ENCODE measurements at regions not wholly inside any gene's neighbourhood (a gene's known extent, or its start where the extent isn't known, plus 50 kb on each side); places are given as distances from the start of the nearest gene placed in this dataset.
"Not testable (repeated sequence)": the region's sequence is repeated elsewhere in the genome, so short reads cannot be mapped to it uniquely, and the experiment has no call there.

DNA sequence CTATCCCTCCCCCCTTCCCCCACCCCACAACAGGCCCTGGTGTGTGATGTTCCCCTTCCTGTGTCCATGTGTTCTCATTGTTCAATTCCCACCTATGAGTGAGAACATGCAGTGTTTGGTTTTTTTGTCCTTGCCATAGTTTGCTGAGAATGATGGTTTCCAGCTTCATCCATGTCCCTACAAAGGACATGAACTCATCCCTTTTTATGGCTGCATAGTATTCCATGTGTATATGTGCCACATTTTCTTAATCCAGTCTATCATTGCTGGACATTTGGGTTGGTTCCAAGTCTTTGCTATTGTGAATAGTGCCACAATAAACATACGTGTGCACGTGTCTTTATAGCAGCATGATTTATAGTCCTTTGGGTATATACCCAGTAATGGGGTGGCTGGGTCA, 52.3 kb upstream of the MAN1A2 start:
- not testable (repeated sequence) for DNase-seq (ENCODE audit: low spot score); H3K27me3 ChIP-seq; H3K36me3 ChIP-seq; H3K27ac ChIP-seq; H3K4me1 ChIP-seq; H3K4me3 ChIP-seq; H3K9me3 ChIP-seq

DNA sequence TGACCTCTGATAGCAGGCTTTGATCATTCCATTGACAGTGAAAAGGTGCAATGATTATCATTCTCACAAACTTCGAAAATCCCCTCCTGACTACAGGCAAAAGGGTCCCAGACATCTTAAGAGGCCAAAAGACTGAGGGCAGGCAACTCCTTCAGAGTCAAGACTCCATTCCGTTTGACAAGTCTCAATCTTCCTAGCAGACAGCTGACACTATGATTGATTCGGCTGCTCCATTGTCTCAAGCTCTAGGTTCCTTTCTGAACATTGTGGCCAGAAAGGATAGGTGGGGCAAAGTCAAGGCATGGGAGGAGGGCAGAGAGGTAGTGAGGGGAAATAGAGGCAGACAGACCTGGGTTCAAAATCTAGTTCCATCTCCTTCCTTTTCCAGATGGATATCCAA, 53.7 kb upstream of the MAN1A2 start:
- DNase-seq (ENCODE audit: low spot score), result no peak
- TF ChIP-seq, protein P1, sequence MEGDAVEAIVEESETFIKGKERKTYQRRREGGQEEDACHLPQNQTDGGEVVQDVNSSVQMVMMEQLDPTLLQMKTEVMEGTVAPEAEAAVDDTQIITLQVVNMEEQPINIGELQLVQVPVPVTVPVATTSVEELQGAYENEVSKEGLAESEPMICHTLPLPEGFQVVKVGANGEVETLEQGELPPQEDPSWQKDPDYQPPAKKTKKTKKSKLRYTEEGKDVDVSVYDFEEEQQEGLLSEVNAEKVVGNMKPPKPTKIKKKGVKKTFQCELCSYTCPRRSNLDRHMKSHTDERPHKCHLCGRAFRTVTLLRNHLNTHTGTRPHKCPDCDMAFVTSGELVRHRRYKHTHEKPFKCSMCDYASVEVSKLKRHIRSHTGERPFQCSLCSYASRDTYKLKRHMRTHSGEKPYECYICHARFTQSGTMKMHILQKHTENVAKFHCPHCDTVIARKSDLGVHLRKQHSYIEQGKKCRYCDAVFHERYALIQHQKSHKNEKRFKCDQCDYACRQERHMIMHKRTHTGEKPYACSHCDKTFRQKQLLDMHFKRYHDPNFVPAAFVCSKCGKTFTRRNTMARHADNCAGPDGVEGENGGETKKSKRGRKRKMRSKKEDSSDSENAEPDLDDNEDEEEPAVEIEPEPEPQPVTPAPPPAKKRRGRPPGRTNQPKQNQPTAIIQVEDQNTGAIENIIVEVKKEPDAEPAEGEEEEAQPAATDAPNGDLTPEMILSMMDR (IDR thresholded peaks at IDR 0.05), result no peak

DNA sequence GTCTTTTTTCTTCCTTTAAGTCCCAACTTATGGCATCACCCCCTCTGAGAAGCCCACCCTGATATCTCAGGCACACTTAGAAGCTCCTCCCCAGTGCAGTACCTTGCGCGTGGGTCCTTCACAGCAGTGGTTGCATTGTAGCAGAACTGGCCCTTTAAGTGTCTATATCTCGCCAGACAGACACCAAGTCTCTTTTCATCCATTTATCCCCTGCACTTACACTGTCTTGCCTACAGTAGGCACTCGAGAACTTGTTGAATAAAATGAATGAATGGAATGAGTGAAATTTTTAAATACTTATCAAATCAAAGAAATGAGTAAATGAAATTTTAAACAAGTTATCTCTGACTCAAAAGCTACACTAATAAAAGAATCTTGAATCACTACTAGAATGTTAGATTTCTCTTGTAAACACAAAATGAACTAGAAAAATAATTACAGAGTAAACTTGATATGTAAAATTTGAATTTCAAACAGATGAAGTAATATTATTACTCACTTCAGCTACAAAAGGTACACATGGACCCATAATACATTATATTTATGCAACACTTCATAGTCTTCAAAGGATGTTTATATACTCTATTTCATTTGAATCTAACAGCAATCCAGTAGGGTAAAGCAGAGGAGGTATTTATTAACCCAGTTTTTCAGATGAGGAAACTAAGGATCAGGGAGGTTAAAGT, 54.7 kb upstream of the MAN1A2 start:
- Histone ChIP-seq H3K36me3 (no peaks in the 10 kb centered on the region), H3K27ac (no peak overlapping the region), H3K9me3 (peaks cover 0 to 4% of the 10 kb centered on the region in 2 donors), H3K4me1 (no peaks in the 10 kb centered on the region), H3K4me3 (no peak overlapping the region), H3K27me3 (no peaks in the 10 kb centered on the region)
- TF ChIP-seq, protein P1 (IDR thresholded peaks at IDR 0.05), result peak in 1 of 2 donors; percentile 60
- DNase-seq (ENCODE audit: low spot score), result no peak

More for the DNA sequence above, 53.7 kb upstream of the MAN1A2 start:
- no peak overlapping the region for H3K4me3 ChIP-seq
- no peak overlapping the region for H3K27ac ChIP-seq
- H3K27me3 ChIP-seq, result no peaks in the 10 kb centered on the region
- no peaks in the 10 kb centered on the region for H3K4me1 ChIP-seq
- H3K9me3 ChIP-seq, result peaks cover 0 to 4% of the 10 kb centered on the region in 2 donors
- no peaks in the 10 kb centered on the region for H3K36me3 ChIP-seq

DNA sequence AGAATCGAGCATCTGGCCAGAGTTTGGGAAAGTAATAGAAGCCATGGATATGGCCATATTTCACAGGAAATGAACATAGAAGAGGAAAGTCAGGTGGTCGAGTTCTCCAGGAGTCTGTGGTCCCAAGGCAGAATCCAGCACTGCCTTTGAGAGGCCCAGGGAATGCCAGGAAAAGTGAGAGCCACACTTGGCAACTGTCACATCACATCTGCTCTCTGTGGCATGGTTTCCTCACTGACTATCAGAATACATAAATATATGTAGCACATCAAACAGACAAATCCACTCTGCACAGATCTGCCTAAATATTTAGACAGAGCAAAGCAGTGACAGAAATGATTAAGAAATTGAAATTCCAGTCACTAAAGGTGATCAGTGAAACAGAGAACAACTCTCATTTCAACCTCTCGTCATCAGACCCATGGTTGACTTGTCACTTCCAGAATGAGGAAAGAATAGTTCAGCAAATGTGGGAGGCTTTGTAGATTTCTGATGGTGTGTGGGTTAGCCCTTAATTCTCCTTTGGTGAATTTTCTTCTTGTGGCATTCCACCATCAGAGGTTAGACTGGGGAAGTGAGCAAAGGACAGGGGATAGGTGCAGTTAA, 58.8 kb upstream of the MAN1A2 start:
- Histone ChIP-seq H3K27ac (peak overlapping the region in 1 of 2 donors; percentile 40), H3K4me1 (no peaks in the 10 kb centered on the region), H3K9me3 (no peaks in the 10 kb centered on the region), H3K4me3 (no peak overlapping the region), H3K36me3 (no peaks in the 10 kb centered on the region), H3K27me3 (no peaks in the 10 kb centered on the region)
- DNase-seq (ENCODE audit: low spot score), result no peak
- TF ChIP-seq, protein P1 (IDR thresholded peaks at IDR 0.05), result no peak

DNA sequence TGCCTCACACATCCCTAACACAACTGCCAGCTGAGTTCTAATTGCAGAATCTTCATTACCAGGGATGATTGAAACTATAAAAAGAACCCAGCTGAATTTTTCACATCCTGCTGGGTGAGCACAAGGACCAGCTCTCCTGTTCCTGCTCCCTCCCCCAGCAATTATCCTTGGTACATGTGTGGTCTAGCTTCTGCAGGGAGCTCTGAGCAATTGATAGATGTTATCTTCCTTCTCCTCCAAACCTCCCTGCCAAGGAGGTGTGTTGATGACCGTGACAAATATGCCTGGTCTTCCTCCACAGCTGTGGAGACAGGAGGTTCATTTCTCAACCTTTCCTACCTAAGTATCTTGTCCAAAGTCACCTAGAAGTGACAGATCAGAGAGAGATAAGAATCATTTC, 65.3 kb upstream of the MAN1A2 start:
- TF ChIP-seq, protein P1 (IDR thresholded peaks at IDR 0.05), result no peak
- no peak overlapping the region for H3K27ac ChIP-seq
- H3K9me3 ChIP-seq, result no peaks in the 10 kb centered on the region
- no peaks in the 10 kb centered on the region for H3K27me3 ChIP-seq
- no peaks in the 10 kb centered on the region for H3K36me3 ChIP-seq
- H3K4me3 ChIP-seq, result no peak overlapping the region
- no peaks in the 10 kb centered on the region for H3K4me1 ChIP-seq
- no peak for DNase-seq (ENCODE audit: low spot score)

DNA sequence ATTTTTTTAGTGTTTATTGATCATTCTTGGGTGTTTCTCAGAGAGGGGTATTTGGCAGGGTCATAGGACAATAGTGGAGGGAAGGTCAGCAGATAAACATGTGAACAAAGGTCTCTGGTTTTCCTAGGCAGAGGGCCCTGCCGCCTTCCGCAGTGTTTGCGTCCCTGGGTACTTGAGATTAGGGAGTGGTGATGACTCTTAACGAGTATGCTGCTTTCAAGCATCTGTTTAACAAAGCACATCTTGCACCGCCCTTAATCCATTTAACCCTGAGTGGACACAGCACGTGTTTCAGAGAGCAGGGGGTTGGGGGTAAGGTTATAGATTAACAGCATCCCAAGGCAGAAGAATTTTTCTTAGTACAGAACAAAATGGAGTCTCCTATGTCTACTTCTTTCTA, 67.1 kb upstream of the MAN1A2 start:
- not testable (repeated sequence) for H3K27me3 ChIP-seq; H3K9me3 ChIP-seq; H3K4me3 ChIP-seq; H3K4me1 ChIP-seq; DNase-seq (ENCODE audit: low spot score); H3K36me3 ChIP-seq; H3K27ac ChIP-seq

DNA sequence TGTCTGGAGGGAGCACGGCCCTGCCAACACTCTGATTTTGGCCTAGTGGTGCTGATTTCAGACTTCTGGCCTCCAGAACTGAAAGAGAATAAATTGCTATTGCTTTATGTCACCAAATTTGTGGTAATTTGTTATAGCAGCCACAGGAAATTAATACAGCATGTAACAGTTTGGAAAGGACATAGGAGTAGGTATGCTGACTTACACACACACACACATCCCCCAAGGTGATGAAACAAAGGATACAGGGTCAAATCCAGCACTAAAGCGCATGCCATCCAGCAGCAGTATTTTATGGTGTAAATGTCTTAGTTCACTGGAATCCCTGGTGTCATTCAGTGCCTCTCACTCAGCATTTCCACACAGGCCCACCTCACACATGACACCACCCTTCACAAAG, 72.2 kb upstream of the MAN1A2 start:
- Histone ChIP-seq H3K27me3 (no peaks in the 10 kb centered on the region), H3K27ac (no peak overlapping the region), H3K4me3 (no peak overlapping the region), H3K4me1 (no peaks in the 10 kb centered on the region), H3K36me3 (no peaks in the 10 kb centered on the region), H3K9me3 (no peaks in the 10 kb centered on the region)
- TF ChIP-seq, protein P1 (IDR thresholded peaks at IDR 0.05), result no peak
- no peak for DNase-seq (ENCODE audit: low spot score)
